ENCODE measurements at regions not wholly inside any gene's neighbourhood (a gene's known extent, or its start where the extent isn't known, plus 50 kb on each side); places are given as distances from the start of the nearest gene placed in this dataset.

DNA sequence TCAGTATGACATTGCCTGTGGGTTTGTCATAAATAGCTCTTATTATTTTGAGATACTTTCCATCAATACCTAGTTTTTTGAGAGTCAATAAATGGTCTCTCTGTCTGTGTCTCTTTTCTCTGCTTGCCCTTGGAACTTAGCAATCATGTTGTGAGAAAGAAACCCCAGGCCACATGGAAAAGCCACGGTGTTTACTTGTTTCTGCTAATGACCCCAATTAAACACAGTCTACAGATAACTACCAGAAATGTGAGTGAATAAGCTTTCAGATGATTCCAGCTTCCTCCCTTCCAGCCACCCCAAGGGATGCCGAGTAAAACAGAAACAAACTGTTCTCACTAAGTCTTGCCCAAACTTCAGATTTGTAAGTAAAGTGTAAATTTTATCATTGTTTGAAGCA, 584.9 kb downstream of the MAT2B start:
- TF ChIP-seq, protein P1, sequence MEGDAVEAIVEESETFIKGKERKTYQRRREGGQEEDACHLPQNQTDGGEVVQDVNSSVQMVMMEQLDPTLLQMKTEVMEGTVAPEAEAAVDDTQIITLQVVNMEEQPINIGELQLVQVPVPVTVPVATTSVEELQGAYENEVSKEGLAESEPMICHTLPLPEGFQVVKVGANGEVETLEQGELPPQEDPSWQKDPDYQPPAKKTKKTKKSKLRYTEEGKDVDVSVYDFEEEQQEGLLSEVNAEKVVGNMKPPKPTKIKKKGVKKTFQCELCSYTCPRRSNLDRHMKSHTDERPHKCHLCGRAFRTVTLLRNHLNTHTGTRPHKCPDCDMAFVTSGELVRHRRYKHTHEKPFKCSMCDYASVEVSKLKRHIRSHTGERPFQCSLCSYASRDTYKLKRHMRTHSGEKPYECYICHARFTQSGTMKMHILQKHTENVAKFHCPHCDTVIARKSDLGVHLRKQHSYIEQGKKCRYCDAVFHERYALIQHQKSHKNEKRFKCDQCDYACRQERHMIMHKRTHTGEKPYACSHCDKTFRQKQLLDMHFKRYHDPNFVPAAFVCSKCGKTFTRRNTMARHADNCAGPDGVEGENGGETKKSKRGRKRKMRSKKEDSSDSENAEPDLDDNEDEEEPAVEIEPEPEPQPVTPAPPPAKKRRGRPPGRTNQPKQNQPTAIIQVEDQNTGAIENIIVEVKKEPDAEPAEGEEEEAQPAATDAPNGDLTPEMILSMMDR (conservative IDR thresholded peaks at IDR 0.05; ENCODE audit: control insufficient read depth, insufficient read depth, low read depth, low read length) = no peak
- no peak overlapping the region for H3K4me3 ChIP-seq (ENCODE audit: control insufficient read depth, low read depth, low read length)
- DNase-seq (ENCODE audit: low read depth) = no peak

DNA sequence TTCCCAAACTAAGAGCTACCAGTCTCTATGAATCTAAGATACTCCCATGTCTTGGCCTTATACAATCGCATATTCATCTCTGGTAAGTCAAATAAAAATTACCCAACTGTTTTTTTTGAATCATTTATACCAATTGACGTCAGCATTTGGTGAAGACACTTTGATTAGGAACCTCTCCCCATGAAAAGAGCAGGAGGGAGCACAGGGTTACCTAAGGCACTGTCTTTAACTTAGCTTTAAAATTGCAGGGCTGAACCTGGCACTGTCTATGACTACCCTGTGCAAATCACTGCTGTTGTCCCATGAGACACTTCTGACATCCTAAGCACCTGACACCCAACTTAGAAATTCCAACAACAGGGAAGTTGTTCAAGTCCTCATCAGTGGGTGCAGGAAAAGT, 586.4 kb downstream of the MAT2B start:
- TF ChIP-seq, protein P1 (conservative IDR thresholded peaks at IDR 0.05; ENCODE audit: control insufficient read depth, insufficient read depth, low read depth, low read length) = no peak
- no peak for DNase-seq (ENCODE audit: low read depth)
- no peak overlapping the region for H3K4me3 ChIP-seq (ENCODE audit: control insufficient read depth, low read depth, low read length)

DNA sequence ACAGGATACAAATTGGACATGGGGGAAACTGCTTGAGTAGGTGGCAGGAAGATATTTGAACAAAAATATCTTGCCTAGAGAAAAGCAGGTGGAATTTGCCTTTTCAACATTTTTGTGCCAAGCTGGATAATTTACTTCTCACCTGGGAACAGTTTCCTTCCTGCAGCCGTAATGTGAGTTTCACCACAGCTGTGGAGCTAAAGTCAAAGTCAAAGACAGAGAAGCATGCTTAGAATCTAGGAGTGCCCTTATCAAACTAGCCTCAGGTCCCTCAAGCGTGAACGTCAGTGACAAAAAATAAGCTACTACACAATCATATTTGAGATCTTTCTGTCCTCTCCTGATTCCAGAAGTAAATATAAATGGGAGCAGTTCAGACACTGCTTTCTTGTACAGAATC, 588.9 kb downstream of the MAT2B start:
- DNase-seq (ENCODE audit: low read depth) = no peak
- TF ChIP-seq, protein P1 (conservative IDR thresholded peaks at IDR 0.05; ENCODE audit: control insufficient read depth, insufficient read depth, low read depth, low read length) = no peak
- H3K4me3 ChIP-seq (ENCODE audit: control insufficient read depth, low read depth, low read length) = no peak overlapping the region

DNA sequence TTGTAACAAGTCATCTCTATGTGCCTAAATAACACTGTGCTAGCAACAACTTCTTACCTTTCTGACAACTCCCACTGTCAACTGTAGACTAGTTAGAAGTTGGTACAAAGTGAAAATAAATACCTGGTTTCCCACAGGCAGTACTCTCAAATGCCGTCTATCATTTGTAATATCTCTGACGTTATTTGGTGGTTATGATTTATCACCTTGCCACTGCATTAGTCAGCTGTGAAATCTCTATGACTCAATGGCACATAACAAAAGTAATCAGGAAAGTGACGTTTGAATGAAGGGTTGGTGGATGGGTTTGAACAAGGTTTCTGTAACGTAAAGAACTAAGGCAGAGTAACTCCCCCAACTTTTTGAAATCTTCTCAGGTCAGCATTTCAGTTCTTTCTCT, 592.3 kb downstream of the MAT2B start:
- H3K4me3 ChIP-seq (ENCODE audit: control insufficient read depth, low read depth, low read length) = no peak overlapping the region
- TF ChIP-seq, protein P1 (conservative IDR thresholded peaks at IDR 0.05; ENCODE audit: control insufficient read depth, insufficient read depth, low read depth, low read length) = no peak
- DNase-seq (ENCODE audit: low read depth) = peak; percentile 3

DNA sequence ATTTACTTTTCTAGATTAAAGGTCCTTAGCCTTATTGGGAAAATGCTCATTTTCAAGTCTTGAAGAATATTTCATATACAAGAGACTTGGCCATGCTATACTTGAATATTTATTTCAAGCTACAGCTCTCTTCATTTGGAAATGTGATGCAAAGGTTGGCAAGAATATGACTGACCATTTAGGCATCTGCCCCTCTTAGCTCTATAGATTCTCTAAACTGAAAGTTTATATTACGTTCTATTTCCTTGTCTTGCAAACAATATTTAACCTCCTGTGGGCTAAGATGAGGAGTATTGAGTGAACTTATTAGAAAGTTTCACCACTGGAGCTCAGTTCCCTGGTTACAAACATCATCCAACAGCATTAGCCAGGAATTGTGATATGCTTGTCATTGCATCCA, 593.1 kb downstream of the MAT2B start:
- TF ChIP-seq, protein P1 (conservative IDR thresholded peaks at IDR 0.05; ENCODE audit: control insufficient read depth, insufficient read depth, low read depth, low read length) = no peak
- DNase-seq (ENCODE audit: low read depth) = no peak
- H3K4me3 ChIP-seq (ENCODE audit: control insufficient read depth, low read depth, low read length) = no peak overlapping the region

DNA sequence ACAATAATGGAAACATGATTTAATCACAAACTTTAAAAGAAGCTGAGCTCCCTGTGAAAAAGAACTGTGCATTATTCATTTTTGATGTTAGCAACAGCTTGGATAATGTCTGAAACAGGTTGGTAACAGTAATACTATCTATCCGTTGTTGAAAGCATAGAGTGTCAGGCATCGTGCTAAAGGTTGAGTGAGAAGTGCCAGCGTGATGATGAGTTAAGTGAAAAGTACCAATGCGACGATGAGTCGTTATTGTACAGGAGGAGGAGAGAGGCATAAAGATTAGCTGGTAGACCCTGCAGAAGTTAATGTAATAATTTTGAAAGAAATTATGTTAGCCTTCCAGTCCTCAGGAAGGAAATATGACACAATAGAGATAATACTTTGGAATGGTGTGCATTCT, 593.6 kb downstream of the MAT2B start:
- no peak for DNase-seq (ENCODE audit: low read depth)
- no peak overlapping the region for H3K4me3 ChIP-seq (ENCODE audit: control insufficient read depth, low read depth, low read length)
- TF ChIP-seq, protein P1 (conservative IDR thresholded peaks at IDR 0.05; ENCODE audit: control insufficient read depth, insufficient read depth, low read depth, low read length) = no peak

DNA sequence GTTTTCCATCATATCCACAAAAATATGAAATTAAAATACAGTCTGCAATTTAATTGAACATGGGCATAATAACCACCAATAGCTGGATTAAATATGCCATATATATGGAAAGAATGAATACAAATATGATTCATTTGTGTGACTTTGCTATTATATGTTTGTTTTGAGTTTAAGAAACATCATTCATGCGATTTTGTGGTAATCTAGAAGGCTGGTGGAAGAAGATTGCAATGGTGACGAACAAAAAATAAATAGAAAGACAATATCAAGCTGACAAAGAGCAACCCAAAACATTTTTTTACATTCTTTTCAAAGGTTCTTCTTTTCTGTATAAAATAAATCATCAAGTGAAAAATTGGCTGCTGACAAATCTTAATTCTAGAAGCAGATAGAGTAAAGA, 610.0 kb downstream of the MAT2B start:
- TF ChIP-seq, protein P1 (conservative IDR thresholded peaks at IDR 0.05; ENCODE audit: control insufficient read depth, insufficient read depth, low read depth, low read length) = no peak
- H3K4me3 ChIP-seq (ENCODE audit: control insufficient read depth, low read depth, low read length) = no peak overlapping the region
- DNase-seq (ENCODE audit: low read depth) = no peak
